ENCODE measurements at regions not wholly inside any gene's neighbourhood (a gene's known extent, or its start where the extent isn't known, plus 50 kb on each side); places are given as distances from the start of the nearest gene placed in this dataset.

DNA sequence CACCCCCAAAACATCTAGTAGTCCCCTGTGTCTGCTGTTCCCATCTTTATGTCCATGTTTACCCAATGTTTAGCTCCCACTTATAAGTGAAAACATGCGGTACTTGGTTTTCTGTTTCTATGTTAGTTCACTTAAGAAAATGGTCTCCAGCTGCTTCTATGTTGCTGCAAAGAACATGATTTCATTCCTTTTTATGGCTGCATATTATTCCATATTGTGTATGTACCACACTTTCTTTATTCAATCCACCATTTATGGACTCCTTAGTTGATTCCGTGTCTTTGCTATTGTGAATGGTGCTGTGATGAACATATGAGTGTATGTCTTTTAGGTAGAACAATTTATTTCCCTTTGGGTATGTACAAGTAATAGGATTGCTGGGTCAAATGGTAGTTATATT, 51.2 kb downstream of the GRK7 start:
- H3K4me3 ChIP-seq (replicated peaks in 1 of 3): no peak overlapping the region
- no peak overlapping the region for H3K27ac ChIP-seq
- H3K4me1 ChIP-seq: no peaks in the 10 kb centered on the region
- no peak for TF ChIP-seq POLR2A (IDR thresholded peaks at IDR 0.05)
- TF ChIP-seq, protein P1, sequence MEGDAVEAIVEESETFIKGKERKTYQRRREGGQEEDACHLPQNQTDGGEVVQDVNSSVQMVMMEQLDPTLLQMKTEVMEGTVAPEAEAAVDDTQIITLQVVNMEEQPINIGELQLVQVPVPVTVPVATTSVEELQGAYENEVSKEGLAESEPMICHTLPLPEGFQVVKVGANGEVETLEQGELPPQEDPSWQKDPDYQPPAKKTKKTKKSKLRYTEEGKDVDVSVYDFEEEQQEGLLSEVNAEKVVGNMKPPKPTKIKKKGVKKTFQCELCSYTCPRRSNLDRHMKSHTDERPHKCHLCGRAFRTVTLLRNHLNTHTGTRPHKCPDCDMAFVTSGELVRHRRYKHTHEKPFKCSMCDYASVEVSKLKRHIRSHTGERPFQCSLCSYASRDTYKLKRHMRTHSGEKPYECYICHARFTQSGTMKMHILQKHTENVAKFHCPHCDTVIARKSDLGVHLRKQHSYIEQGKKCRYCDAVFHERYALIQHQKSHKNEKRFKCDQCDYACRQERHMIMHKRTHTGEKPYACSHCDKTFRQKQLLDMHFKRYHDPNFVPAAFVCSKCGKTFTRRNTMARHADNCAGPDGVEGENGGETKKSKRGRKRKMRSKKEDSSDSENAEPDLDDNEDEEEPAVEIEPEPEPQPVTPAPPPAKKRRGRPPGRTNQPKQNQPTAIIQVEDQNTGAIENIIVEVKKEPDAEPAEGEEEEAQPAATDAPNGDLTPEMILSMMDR (IDR thresholded peaks at IDR 0.05): no peak
- no peaks in the 10 kb centered on the region for H3K27me3 ChIP-seq
- no peaks in the 10 kb centered on the region for H3K9me3 ChIP-seq
- 96 to 97% methylated on average over 2 of the region's 2 CpGs for WGBS, 2 donors
- H3K36me3 ChIP-seq: no peaks in the 10 kb centered on the region
- intact Hi-C loops (cut with DNase I): no loop called here
- no peak for DNase-seq

DNA sequence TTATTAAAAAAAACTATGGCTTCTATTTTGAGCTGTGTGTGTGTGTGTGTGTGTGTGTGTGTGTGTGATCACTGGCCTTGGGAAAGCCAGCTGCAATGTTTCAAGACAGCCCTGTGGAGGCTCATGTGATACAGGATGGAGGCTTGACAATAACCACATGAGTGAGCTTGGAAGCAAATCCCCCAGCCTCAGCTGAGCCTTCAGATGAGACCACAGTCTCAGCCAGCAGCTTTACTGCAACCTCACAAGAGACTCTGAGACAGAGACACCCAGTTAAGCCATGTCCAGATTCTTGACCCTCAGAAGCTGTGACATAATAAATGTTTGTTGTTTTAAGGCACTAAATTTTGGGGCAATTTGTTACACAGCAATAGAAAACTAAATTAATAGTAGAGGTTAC, 52.5 kb downstream of the GRK7 start:
- intact Hi-C loops (cut with DNase I): no loop called here
- Histone ChIP-seq H3K4me1 (no peaks in the 10 kb centered on the region), H3K36me3 (no peaks in the 10 kb centered on the region), H3K27ac (no peak overlapping the region), H3K27me3 (no peaks in the 10 kb centered on the region), H3K9me3 (no peaks in the 10 kb centered on the region), H3K4me3 (replicated peaks in 1 of 3) (no peak overlapping the region)
- no peak for DNase-seq
- no peak for TF ChIP-seq POLR2A (IDR thresholded peaks at IDR 0.05)
- TF ChIP-seq, protein P1 (IDR thresholded peaks at IDR 0.05): no peak

DNA sequence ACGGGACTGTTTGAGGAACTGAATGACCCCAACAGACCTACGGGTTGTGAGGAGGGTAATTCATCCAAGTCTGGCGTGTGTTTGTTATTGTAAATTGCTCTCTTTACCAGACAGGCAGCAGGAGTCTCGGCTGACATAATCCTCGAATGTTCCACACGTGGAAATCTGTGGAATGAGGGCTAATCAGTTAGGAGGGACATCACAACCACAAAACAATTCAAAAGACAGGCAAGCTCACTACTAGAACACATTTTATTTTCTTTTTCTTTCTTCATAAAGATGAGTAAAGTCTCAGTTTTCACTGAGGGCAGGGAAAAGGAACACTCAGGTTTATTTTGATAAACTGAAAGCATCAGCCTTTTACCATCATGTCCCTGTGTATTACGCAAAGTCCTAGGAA, 53.8 kb downstream of the GRK7 start:
- DNase-seq: no peak
- Histone ChIP-seq H3K36me3 (no peaks in the 10 kb centered on the region), H3K4me3 (replicated peaks in 1 of 3) (no peak overlapping the region), H3K4me1 (no peaks in the 10 kb centered on the region), H3K9me3 (no peaks in the 10 kb centered on the region), H3K27ac (no peak overlapping the region), H3K27me3 (no peaks in the 10 kb centered on the region)
- no peak for TF ChIP-seq POLR2A (IDR thresholded peaks at IDR 0.05)
- TF ChIP-seq, protein P1 (IDR thresholded peaks at IDR 0.05): no peak
- 43 to 45% methylated on average over 7 of the region's 7 CpGs for WGBS, 2 donors
- intact Hi-C loops (cut with DNase I): no loop called here

DNA sequence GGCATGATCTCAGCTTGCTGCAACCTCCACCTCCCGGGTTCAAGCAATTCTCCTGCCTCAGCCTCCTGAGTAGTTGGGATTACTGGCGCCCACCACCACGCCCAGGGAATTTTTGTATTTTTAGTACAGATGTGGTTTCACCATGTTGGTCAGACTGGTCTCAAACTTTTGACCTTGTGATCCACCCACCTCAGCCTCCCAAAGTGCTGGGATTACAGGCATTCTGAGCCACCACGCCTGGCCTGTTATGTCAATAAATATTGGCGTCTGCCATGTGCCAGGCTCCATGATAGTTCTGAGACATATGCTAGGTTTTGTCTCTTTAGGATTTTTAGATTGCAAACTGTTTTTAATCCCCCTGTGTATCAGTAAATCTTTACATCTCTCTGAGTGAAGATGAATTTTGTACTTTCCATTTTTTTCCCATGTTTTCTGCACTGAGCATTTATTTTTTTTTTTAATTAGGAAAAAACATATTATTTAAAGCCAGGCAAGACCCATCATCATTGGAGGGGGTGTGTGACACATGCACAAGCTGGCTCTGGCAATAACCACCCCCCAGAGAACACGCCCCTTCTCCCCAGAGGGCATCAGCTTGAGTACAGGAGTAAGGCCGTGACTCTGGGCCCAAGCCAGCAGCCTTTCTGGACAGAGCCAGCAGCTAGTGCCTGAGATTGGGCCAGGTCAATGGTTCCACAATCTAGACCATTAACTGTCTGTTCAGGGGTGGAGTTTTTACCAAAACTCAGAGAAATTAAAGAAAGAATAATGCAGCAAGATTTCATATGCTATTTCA, 51.0 kb upstream of the ATP1B3 start:
- Histone ChIP-seq H3K27ac (no peak overlapping the region), H3K27me3 (no peaks in the 10 kb centered on the region), H3K9me3 (no peaks in the 10 kb centered on the region), H3K4me3 (replicated peaks in 1 of 3) (no peak overlapping the region), H3K4me1 (no peaks in the 10 kb centered on the region), H3K36me3 (no peaks in the 10 kb centered on the region)
- DNase-seq: peak; percentile 15 to 30
- WGBS, 2 donors: 80 to 82% methylated on average over 7 of the region's 7 CpGs
- no peak for TF ChIP-seq POLR2A (IDR thresholded peaks at IDR 0.05)
- TF ChIP-seq, protein P1 (IDR thresholded peaks at IDR 0.05): no peak
- intact Hi-C loops (cut with DNase I): no loop called here
